ENCODE measurements at regions not wholly inside any gene's neighbourhood (a gene's known extent, or its start where the extent isn't known, plus 50 kb on each side); places are given as distances from the start of the nearest gene placed in this dataset.

- TF ChIP-seq CTCF (IDR thresholded peaks at IDR 0.05; ENCODE audit: control insufficient read depth, insufficient read depth, low read depth, low read length, missing control alignments) = no peak
- no peak for DNase-seq (ENCODE audit: low read depth)
- H3K4me3 ChIP-seq (ENCODE audit: control insufficient read depth, low read depth, low read length) = no peak overlapping the region
Observed at GRCh38 chr21:22556829-22557228, 1558.6 kb downstream of the NCAM2 start.

- no peak for TF ChIP-seq CTCF (IDR thresholded peaks at IDR 0.05; ENCODE audit: control insufficient read depth, insufficient read depth, low read depth, low read length, missing control alignments)
- H3K4me3 ChIP-seq (ENCODE audit: control insufficient read depth, low read depth, low read length) = no peak overlapping the region
- no peak for DNase-seq (ENCODE audit: low read depth)
Observed at GRCh38 chr21:22561946-22562345, 1563.7 kb downstream of the NCAM2 start.

GRCh38 chr21:22573834-22574233 lies 1575.6 kb downstream of the NCAM2 start:
- no peak overlapping the region for H3K4me3 ChIP-seq (ENCODE audit: control insufficient read depth, low read depth, low read length)
- no peak for TF ChIP-seq CTCF (IDR thresholded peaks at IDR 0.05; ENCODE audit: control insufficient read depth, insufficient read depth, low read depth, low read length, missing control alignments)
- DNase-seq (ENCODE audit: low read depth) = no peak

GRCh38 chr21:22575165-22575584 lies 1577.0 kb downstream of the NCAM2 start:
- TF ChIP-seq CTCF (IDR thresholded peaks at IDR 0.05; ENCODE audit: control insufficient read depth, insufficient read depth, low read depth, low read length, missing control alignments) = no peak
- no peak overlapping the region for H3K4me3 ChIP-seq (ENCODE audit: control insufficient read depth, low read depth, low read length)
- no peak for DNase-seq (ENCODE audit: low read depth)

- no peak for DNase-seq (ENCODE audit: low read depth)
- no peak overlapping the region for H3K4me3 ChIP-seq (ENCODE audit: control insufficient read depth, low read depth, low read length)
- no peak for TF ChIP-seq CTCF (IDR thresholded peaks at IDR 0.05; ENCODE audit: control insufficient read depth, insufficient read depth, low read depth, low read length, missing control alignments)
Observed at GRCh38 chr21:22579741-22580140, 1581.5 kb downstream of the NCAM2 start.

GRCh38 chr21:22582026-22582425 lies 1583.8 kb downstream of the NCAM2 start:
- no peak for DNase-seq (ENCODE audit: low read depth)
- H3K4me3 ChIP-seq (ENCODE audit: control insufficient read depth, low read depth, low read length) = no peak overlapping the region
- TF ChIP-seq CTCF (IDR thresholded peaks at IDR 0.05; ENCODE audit: control insufficient read depth, insufficient read depth, low read depth, low read length, missing control alignments) = no peak

GRCh38 chr21:22584308-22584707 lies 1586.1 kb downstream of the NCAM2 start:
- H3K4me3 ChIP-seq (ENCODE audit: control insufficient read depth, low read depth, low read length) = no peak overlapping the region
- no peak for TF ChIP-seq CTCF (IDR thresholded peaks at IDR 0.05; ENCODE audit: control insufficient read depth, insufficient read depth, low read depth, low read length, missing control alignments)
- DNase-seq (ENCODE audit: low read depth) = no peak
